ENCODE measurements at regions not wholly inside any gene's neighbourhood (a gene's known extent, or its start where the extent isn't known, plus 50 kb on each side); places are given as distances from the start of the nearest gene placed in this dataset.
"Not testable (repeated sequence)": the region's sequence is repeated elsewhere in the genome, so short reads cannot be mapped to it uniquely, and the experiment has no call there.

GRCh38 chr16:31581065-31581464, 53.4 kb downstream of the AHSP start:
- not testable (repeated sequence) for DNase-seq

DNA sequence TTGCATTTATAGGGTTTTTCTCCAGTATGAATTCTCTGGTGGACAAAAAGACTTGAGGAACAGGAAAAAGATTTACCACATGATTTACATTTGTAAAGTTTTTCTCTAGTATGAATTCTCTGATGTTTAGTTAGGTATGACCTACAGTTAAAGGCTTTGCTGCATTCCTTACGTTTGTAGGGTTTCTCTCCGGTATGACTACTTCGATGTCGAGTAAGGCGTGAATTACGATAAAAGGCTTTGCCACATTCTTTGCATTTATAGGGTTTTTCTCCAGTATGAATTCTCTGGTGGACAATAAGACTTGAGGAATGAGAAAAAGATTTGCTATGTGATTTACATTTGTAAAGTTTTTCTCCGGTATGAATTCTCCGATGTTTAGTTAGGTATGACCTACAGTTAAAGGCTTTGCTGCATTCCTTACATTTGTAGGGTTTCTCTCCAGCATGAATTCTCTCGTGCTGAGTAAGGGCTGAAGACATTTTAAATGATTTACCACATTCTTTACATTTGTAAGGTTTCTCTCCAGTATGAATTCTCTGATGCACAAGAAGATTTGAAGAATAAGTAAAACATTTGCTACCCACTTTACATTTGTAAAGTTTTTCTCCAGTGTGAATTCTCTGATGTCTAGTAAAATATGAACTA, 74.2 kb downstream of the AHSP start:
- DNase-seq, result not testable (repeated sequence)

- DNase-seq, result no peak
Measured at GRCh38 chr16:31618130-31618529, 90.4 kb downstream of the AHSP start.

DNA sequence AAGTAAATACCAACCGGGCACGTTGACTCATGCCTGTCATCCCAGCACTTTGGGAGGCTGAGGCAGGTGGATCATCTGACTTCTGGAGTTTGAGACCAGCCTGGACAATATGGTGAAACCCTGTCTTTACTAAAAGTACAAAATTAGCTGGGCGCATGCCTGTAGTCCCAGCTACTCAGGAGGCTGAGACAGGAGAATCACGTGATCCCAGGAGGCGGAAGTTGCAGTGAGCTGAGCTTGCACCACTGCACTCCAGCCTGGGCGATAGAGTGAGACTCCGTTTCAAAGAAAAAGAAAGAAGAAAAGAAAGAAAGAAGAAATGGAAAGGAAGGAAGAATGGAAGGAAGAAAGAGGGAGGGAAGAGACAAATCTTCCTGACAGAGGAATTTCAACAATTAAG, 108.7 kb downstream of the AHSP start:
- no peak for DNase-seq

- DNase-seq, result no peak
Measured at GRCh38 chr16:31641279-31641678, 113.6 kb downstream of the AHSP start.

DNA sequence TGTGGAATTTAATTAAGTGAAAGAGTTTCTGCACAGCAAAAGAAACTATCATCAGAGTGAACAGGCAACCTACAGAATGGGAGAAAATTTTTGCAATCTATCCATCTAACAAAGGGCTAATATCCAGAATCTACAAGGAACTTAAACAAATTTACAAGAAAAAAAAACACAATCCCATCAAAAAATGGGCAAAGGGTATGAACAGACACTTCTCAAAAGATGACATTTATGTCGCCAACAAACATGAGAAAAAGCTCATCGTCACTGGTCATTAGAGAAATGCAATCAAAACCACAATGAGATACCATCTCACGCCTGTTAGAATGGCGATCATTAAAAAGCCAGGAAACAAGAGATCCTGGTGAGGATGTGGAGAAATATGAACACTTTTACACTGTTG, 128.0 kb downstream of the AHSP start:
- not testable (repeated sequence) for DNase-seq

DNA sequence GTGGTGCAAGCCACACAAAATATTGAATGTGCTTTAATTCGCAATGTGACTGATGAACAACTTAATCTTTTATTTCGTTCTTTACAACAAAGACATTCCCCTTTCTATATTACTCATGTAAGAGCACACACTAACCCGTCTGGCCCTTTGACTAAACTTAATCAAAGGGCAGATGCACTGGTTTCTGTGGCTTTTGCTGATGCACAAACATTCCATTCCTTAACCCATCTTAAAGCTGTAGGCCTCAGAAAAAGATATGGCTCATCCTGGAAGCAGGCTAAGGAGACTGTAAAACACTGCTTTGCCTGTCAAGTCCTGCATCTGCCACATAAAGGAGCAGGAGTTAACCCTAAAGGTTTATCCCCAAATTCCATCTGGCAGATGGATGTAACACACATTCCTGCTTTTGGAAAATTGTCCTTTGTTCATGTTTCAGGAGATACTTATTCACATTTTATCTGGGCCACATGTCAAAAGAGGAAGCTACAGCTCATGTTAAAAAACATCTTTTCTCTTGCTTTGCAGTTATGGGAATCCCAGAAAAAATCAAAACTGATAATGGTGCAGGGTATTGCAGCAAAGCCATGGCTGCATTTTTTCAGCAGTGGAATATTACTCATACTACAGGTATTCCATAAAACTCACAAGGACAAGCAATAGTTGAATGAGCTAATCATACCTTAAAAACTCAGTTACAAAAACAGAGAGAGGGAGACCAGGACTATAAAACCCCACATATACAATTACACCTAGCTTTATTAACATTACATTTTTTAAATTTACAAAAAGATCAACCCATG, 137.2 kb downstream of the AHSP start:
- DNase-seq, result no peak

GRCh38 chr16:31674686-31675085, 147.0 kb downstream of the AHSP start:
- DNase-seq, result no peak

GRCh38 chr16:31676731-31677130, 149.0 kb downstream of the AHSP start:
- no peak for DNase-seq

DNA sequence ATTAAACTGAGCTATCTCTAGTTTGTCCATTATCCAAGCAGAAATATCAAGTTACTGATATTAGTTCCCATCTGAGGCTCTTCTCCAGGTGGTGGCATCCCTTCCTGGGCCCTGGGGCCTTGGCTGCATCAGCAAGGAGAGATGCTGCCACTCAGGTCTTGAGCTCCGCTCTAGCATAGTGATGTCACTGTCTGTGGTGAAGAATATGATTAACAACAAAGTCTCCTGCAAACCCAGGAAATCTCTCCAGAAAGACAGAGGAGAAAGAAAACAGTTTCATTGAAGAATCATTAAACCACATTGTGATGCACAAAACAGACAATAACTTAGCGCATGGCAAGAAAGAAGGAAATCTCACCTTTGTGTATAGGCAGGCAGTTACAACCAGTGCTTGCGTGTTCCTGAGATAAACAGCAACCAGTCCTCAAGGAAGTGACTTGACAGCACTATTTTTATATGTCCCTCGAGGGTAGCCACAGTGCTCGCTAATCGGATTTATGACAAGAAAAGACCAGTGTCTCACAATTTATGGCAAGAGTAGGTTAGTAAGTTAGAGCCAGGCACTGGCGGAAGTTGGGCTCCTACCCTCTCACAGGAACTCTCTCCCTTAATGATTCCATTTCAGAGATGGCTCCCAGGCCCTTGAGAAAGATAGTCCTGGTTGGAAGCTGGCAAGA, 151.1 kb downstream of the AHSP start:
- no peak for DNase-seq

DNA sequence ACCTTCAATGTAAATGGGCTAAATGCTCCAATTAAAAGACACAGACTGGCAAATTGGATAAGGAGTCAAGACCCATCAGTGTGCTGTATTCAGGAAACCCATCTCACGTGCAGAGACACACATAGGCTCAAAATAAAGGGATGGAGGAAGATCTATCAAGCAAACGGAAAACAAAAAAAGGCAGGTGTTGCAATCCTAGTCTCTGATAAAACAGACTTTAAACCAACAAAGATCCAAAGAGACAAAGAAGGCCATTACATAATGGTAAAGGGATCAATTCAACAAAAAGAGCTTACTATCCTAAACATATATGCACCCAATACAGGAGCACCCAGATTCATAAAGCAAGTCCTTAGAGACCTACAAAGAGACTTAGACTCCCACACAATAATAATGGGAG, 161.6 kb downstream of the AHSP start:
- DNase-seq, result not testable (repeated sequence)

DNA sequence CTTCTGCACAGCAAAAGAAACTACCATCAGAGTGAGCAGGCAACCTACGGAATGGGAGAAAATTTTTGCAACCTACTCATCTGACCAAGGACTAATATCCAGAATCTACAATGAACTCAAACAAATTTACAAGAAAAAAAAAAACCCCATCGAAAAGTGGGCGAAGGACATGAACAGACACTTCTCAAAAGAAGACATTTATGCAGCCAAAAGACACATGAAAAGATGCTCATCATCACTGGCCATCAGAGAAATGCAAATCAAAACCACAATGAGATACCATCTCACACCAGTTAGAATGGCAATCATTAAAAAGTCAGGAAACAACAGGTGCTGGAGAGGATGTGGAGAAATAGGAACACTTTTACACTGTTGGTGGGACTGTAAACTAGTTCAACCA, 164.6 kb downstream of the AHSP start:
- not testable (repeated sequence) for DNase-seq

GRCh38 chr16:31693733-31694132, 166.0 kb downstream of the AHSP start:
- no peak for DNase-seq

GRCh38 chr16:31694461-31694860, 166.8 kb downstream of the AHSP start:
- no peak for DNase-seq

- DNase-seq, result no peak
Measured at GRCh38 chr16:31695667-31696066, 168.0 kb downstream of the AHSP start.

GRCh38 chr16:31696968-31697743, 169.5 kb downstream of the AHSP start:
- peak; percentile 30 for DNase-seq

DNA sequence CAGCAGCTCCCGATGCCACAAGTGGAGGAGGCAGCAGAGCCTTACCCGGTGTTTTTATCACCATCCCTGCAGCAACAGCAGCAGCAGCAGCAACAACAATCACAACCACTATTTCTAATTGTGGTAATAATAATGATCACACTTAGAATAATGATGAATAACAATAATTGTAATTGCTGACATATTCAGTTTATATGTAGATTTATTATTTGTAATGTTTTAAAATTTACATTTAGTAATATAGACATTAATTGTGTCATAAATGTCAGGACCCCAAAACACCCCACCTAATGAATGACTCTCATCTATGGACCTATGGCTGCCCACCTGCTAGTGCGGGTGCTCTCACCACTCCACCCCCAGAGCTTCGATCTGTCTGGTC, 170.0 kb downstream of the AHSP start:
- DNase-seq, result no peak

GRCh38 chr16:31698901-31699300, 171.2 kb downstream of the AHSP start:
- DNase-seq, result no peak

DNA sequence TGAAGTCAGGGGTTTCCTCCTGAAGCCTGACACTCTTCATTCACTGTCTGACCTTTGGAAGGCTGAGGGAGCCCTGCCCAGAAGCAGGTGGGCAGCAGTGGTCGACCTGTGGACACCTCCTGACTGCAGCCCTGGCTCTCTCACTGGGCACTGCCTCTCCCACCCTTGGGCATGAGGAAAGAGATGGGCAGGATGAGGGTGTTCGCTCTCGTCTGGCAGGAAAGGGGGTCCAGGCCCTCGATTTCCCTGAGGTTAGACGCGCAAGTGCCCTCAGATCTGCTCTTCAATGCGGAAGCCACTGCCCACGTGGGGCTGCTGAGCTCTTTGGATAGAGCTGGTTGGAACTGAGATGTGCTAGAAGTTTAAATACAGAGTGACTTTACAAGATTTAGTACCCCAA, 171.9 kb downstream of the AHSP start:
- DNase-seq, result no peak

GRCh38 chr16:31700200-31700529, 172.5 kb downstream of the AHSP start:
- no peak for DNase-seq

- DNase-seq, result peak; percentile 89
Measured at GRCh38 chr16:31700530-31701388, 172.8 kb upstream of the ZNF267 start.

- DNase-seq, result no peak
Measured at GRCh38 chr16:31701734-31702133, 171.9 kb upstream of the ZNF267 start.
